ENCODE measurements at regions not wholly inside any gene's neighbourhood (a gene's known extent, or its start where the extent isn't known, plus 50 kb on each side); places are given as distances from the start of the nearest gene placed in this dataset.

DNA sequence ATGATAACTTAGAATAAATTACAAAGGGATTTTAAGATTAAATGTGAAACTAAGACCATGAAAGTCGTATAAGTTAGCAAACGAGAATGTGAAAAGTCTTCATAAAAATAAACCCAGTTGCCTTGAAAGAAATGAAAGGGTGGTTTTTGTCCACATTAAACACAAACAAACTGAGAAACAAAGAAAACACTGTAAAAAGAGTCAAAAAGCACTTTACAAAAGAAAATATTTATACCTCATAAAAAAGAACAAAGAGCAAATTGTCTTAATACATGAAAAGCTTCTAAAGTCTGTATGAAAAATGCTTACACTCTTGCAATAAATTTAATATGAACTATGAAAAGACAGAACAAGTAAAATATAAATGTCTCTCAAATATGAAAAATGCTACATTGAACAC, 865.9 kb upstream of the CADM2 start:
- TF ChIP-seq, protein P1, sequence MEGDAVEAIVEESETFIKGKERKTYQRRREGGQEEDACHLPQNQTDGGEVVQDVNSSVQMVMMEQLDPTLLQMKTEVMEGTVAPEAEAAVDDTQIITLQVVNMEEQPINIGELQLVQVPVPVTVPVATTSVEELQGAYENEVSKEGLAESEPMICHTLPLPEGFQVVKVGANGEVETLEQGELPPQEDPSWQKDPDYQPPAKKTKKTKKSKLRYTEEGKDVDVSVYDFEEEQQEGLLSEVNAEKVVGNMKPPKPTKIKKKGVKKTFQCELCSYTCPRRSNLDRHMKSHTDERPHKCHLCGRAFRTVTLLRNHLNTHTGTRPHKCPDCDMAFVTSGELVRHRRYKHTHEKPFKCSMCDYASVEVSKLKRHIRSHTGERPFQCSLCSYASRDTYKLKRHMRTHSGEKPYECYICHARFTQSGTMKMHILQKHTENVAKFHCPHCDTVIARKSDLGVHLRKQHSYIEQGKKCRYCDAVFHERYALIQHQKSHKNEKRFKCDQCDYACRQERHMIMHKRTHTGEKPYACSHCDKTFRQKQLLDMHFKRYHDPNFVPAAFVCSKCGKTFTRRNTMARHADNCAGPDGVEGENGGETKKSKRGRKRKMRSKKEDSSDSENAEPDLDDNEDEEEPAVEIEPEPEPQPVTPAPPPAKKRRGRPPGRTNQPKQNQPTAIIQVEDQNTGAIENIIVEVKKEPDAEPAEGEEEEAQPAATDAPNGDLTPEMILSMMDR (IDR thresholded peaks at IDR 0.05) = no peak
- no peaks in the 10 kb centered on the region for H3K27me3 Mint-ChIP-seq (ENCODE audit: low read depth in 2 of 2)
- WGBS (ENCODE audit: insufficient coverage) = no CpG with 5 or more reads among the region's 2 CpGs
- intact Hi-C loops (cut with micrococcal nuclease) = no loop called here
- ATAC-seq (no peak), DNase-seq (no peak)
- no peak overlapping the region for H3K27ac Mint-ChIP-seq
- peaks cover 0 to 14% of the 10 kb centered on the region in 2 donors for H3K9me3 Mint-ChIP-seq
- Histone ChIP-seq H3K4me3 (ENCODE audit: low read length) (no peak overlapping the region), H3K36me3 (ENCODE audit: control insufficient read depth, insufficient read depth, low read length) (no peaks in the 10 kb centered on the region), H3K27me3 (ENCODE audit: control insufficient read depth, insufficient read depth, low read length) (no peaks in the 10 kb centered on the region), H3K4me1 (ENCODE audit: control insufficient read depth, insufficient read depth, low read length) (no peaks in the 10 kb centered on the region), H3K27ac (ENCODE audit: low read length) (no peak overlapping the region), H3K9me3 (ENCODE audit: control insufficient read depth, insufficient read depth, low read length) (peaks cover 3% of the 10 kb centered on the region)
- no peak overlapping the region for H3K4me3 Mint-ChIP-seq
- H3K36me3 Mint-ChIP-seq = no peaks in the 10 kb centered on the region
- H3K4me1 Mint-ChIP-seq = no peaks in the 10 kb centered on the region

GRCh38 chr3:84096188-84096587, 862.6 kb upstream of the CADM2 start:
- TF ChIP-seq, protein P1 (IDR thresholded peaks at IDR 0.05) = no peak
- DNase-seq = no peak
- Histone ChIP-seq H3K4me1 (ENCODE audit: control insufficient read depth, insufficient read depth, low read length) (no peaks in the 10 kb centered on the region), H3K36me3 (ENCODE audit: control insufficient read depth, insufficient read depth, low read length) (no peaks in the 10 kb centered on the region), H3K27me3 (ENCODE audit: control insufficient read depth, insufficient read depth, low read length) (no peaks in the 10 kb centered on the region), H3K9me3 (ENCODE audit: control insufficient read depth, insufficient read depth, low read length) (peaks cover 3% of the 10 kb centered on the region), H3K27ac (ENCODE audit: low read length) (no peak overlapping the region), H3K4me3 (ENCODE audit: low read length) (no peak overlapping the region)
- no peak overlapping the region for H3K27ac Mint-ChIP-seq
- intact Hi-C loops (cut with micrococcal nuclease) = no loop called here
- H3K36me3 Mint-ChIP-seq = peaks cover 16% of the 10 kb centered on the region
- H3K4me1 Mint-ChIP-seq = no peaks in the 10 kb centered on the region
- no peaks in the 10 kb centered on the region for H3K27me3 Mint-ChIP-seq (ENCODE audit: low read depth in 2 of 2)
- ATAC-seq = no peak
- H3K4me3 Mint-ChIP-seq = no peak overlapping the region
- peaks cover 2 to 23% of the 10 kb centered on the region in 2 donors for H3K9me3 Mint-ChIP-seq

DNA sequence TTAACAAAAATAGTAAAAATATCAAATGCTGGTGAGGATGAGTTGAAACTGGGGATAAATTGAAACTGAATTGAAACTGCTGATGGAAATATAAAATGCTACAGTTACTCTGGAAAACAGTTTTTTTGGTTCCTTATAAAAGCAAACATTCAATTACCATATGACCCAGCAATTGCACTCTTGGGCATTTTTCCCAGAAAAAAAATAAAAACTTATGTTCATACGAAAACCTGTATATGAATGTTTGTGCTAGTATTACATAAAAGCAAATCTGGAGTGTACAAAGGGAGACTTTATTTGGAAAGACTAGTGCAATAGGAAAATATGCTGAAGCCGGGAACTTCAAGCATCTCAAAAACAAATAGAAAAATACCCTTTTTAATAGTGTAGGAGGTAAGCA, 857.9 kb upstream of the CADM2 start:
- no peak for ATAC-seq
- Histone ChIP-seq H3K9me3 (ENCODE audit: control insufficient read depth, insufficient read depth, low read length) (no peaks in the 10 kb centered on the region), H3K4me1 (ENCODE audit: control insufficient read depth, insufficient read depth, low read length) (no peaks in the 10 kb centered on the region), H3K4me3 (ENCODE audit: low read length) (no peak overlapping the region), H3K36me3 (ENCODE audit: control insufficient read depth, insufficient read depth, low read length) (no peaks in the 10 kb centered on the region), H3K27ac (ENCODE audit: low read length) (no peak overlapping the region), H3K27me3 (ENCODE audit: control insufficient read depth, insufficient read depth, low read length) (no peaks in the 10 kb centered on the region)
- TF ChIP-seq, protein P1 (IDR thresholded peaks at IDR 0.05) = no peak
- peaks cover 12 to 37% of the 10 kb centered on the region in 2 donors for H3K9me3 Mint-ChIP-seq
- no peak overlapping the region for H3K27ac Mint-ChIP-seq
- H3K27me3 Mint-ChIP-seq (ENCODE audit: low read depth in 2 of 2) = no peaks in the 10 kb centered on the region
- intact Hi-C loops (cut with micrococcal nuclease) = no loop called here
- H3K4me1 Mint-ChIP-seq = no peaks in the 10 kb centered on the region
- no peak for DNase-seq
- WGBS (ENCODE audit: insufficient coverage) = 88% methylated on average over 1 of the region's 2 CpGs
- H3K36me3 Mint-ChIP-seq = peaks cover 25% of the 10 kb centered on the region
- H3K4me3 Mint-ChIP-seq = no peak overlapping the region

DNA sequence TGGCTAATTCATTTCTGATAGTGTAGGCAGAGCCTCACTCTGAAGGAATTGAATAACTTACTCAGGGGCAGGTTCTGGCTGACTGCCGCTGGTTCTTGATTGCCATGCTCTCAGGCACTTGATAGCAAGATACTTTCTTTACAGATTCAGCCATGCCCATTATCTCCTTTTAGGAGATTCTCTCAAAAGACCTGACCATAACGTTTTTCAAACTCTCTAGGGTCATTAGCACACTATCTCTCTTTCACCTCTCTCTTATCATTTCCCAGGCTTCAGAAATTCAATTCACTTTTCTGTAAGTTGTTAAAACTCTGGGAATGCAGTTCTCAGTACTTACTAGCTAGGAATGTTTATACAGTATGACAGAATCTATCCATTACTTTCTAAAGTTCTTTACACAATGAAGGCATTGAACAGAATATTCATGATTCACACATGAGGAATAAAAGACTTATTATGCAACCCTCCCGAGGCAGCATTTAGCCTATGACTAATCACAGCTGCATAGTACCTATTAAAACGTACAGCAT, 850.3 kb upstream of the CADM2 start:
- H3K36me3 ChIP-seq (ENCODE audit: control insufficient read depth, insufficient read depth, low read length) = no peaks in the 10 kb centered on the region
- H3K9me3 ChIP-seq (ENCODE audit: control insufficient read depth, insufficient read depth, low read length) = peaks cover 3% of the 10 kb centered on the region
- Mint-ChIP-seq H3K27me3 (ENCODE audit: low read depth in 2 of 2) (no peaks in the 10 kb centered on the region), H3K4me3 (no peak overlapping the region), H3K4me1 (no peaks in the 10 kb centered on the region), H3K9me3 (peaks cover 20 to 27% of the 10 kb centered on the region in 2 donors), H3K36me3 (peaks cover 7% of the 10 kb centered on the region), H3K27ac (no peak overlapping the region)
- intact Hi-C loops (cut with micrococcal nuclease) = no loop called here
- ATAC-seq = no peak
- H3K27me3 ChIP-seq (ENCODE audit: control insufficient read depth, insufficient read depth, low read length) = no peaks in the 10 kb centered on the region
- TF ChIP-seq, protein P1 (IDR thresholded peaks at IDR 0.05) = no peak
- no peaks in the 10 kb centered on the region for H3K4me1 ChIP-seq (ENCODE audit: control insufficient read depth, insufficient read depth, low read length)
- no peak for DNase-seq
- no peak overlapping the region for H3K4me3 ChIP-seq (ENCODE audit: low read length)
- H3K27ac ChIP-seq (ENCODE audit: low read length) = no peak overlapping the region
- 53% methylated on average over 4 of the region's 4 CpGs for WGBS (ENCODE audit: insufficient coverage)

All from natural killer cell (primary cell).